ENCODE measurements at regions not wholly inside any gene's neighbourhood (a gene's known extent, or its start where the extent isn't known, plus 50 kb on each side); places are given as distances from the start of the nearest gene placed in this dataset.
"Not testable (repeated sequence)": the region's sequence is repeated elsewhere in the genome, so short reads cannot be mapped to it uniquely, and the experiment has no call there.

GRCh38 chr10:43997330-43997729 is 348.6 kb upstream of the ZNF32 start:
- FAIRE-seq: no peak
- no peak overlapping the region for H3K4me2 ChIP-seq (ENCODE audit: control insufficient read depth, extremely low read depth, insufficient read depth, low read depth, low read length)

DNA sequence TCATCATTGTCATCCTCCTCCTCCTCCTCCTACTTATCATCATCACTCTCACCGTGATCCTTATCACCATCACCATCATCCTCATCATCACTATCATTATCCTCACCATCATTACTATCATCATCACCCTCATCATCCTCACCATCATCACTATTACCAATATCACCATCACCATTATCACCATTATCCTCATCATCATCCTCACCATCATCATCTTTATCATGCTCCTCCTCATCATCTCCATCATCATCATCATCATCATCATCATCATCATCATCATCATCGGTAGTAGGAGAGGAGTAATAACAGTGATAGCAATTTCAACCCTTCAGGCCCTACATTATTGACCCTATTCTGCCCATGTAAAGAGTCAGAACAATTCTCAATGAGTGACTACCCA is 345.9 kb upstream of the ZNF32 start:
- no peak overlapping the region for H3K9ac ChIP-seq (ENCODE audit: control insufficient read depth, extremely low read depth, insufficient read depth, low read length)
- no peaks in the 10 kb centered on the region for H3K27me3 ChIP-seq (ENCODE audit: control insufficient read depth, extremely low read depth, insufficient read depth, low read length)
- no peaks in the 10 kb centered on the region for H3K4me1 ChIP-seq (ENCODE audit: control insufficient read depth, extremely low read depth, insufficient read depth, low read length)
- H3K9me3 ChIP-seq (ENCODE audit: control insufficient read depth, low read depth, low read length): no peaks in the 10 kb centered on the region
- H2AFZ ChIP-seq (ENCODE audit: control insufficient read depth, low read length): no peak overlapping the region
- no peak for TF ChIP-seq EZH2 (IDR thresholded peaks at IDR 0.05; ENCODE audit: low read length)
- TF ChIP-seq CTCF (optimal IDR thresholded peaks at IDR 0.05 in 1 of 3, IDR thresholded peaks at IDR 0.05 in 1 of 3, conservative IDR thresholded peaks at IDR 0.05 in 1 of 3; ENCODE audit: extremely low read depth in 1 of 3, insufficient read depth in 2 of 3, low read length in 3 of 3): no peak
- no peaks in the 10 kb centered on the region for H3K9me1 ChIP-seq (ENCODE audit: control insufficient read depth, extremely low read depth, insufficient read depth, low read length)
- no peak overlapping the region for H3K4me2 ChIP-seq (ENCODE audit: control insufficient read depth, extremely low read depth, insufficient read depth, low read depth, low read length)
- no peak overlapping the region for H3K4me3 ChIP-seq (ENCODE audit: control insufficient read depth in 2 of 3, extremely low read depth in 1 of 3, insufficient read depth in 2 of 3, low read depth in 1 of 3, low read length in 3 of 3)
- dilution Hi-C loops (cut with MboI; ENCODE audit: extremely low pct_ligation_motif_present, low sequenced_read_pairs): no loop called here
- H4K20me1 ChIP-seq (ENCODE audit: control insufficient read depth, extremely low read depth, insufficient read depth, low read length): no peaks in the 10 kb centered on the region
- DNase-seq (ENCODE audit: low read depth, low spot score) (no peak), FAIRE-seq (no peak)
- H3K27ac ChIP-seq (ENCODE audit: control insufficient read depth, insufficient read depth, low read length): no peak overlapping the region
- no peaks in the 10 kb centered on the region for H3K79me2 ChIP-seq (ENCODE audit: control insufficient read depth, insufficient read depth, low read length)
- H3K36me3 ChIP-seq (ENCODE audit: control insufficient read depth in 2 of 2, extremely low read depth in 1 of 2, insufficient read depth in 2 of 2, low read length in 2 of 2): no peaks in the 10 kb centered on the region

More at GRCh38 chr10:43997330-43997729, 348.6 kb upstream of the ZNF32 start:
- dilution Hi-C loops (cut with MboI; ENCODE audit: extremely low pct_ligation_motif_present, low sequenced_read_pairs): no loop called here
- Histone ChIP-seq H3K9me3 (ENCODE audit: control insufficient read depth, low read depth, low read length) (no peaks in the 10 kb centered on the region), H3K36me3 (ENCODE audit: control insufficient read depth in 2 of 2, extremely low read depth in 1 of 2, insufficient read depth in 2 of 2, low read length in 2 of 2) (no peaks in the 10 kb centered on the region), H4K20me1 (ENCODE audit: control insufficient read depth, extremely low read depth, insufficient read depth, low read length) (no peaks in the 10 kb centered on the region), H3K27ac (ENCODE audit: control insufficient read depth, insufficient read depth, low read length) (no peak overlapping the region), H3K4me1 (ENCODE audit: control insufficient read depth, extremely low read depth, insufficient read depth, low read length) (no peaks in the 10 kb centered on the region), H3K4me3 (ENCODE audit: control insufficient read depth in 2 of 3, extremely low read depth in 1 of 3, insufficient read depth in 2 of 3, low read depth in 1 of 3, low read length in 3 of 3) (no peak overlapping the region), H3K27me3 (ENCODE audit: control insufficient read depth, extremely low read depth, insufficient read depth, low read length) (no peaks in the 10 kb centered on the region), H3K9ac (ENCODE audit: control insufficient read depth, extremely low read depth, insufficient read depth, low read length) (no peak overlapping the region), H3K79me2 (ENCODE audit: control insufficient read depth, insufficient read depth, low read length) (no peaks in the 10 kb centered on the region), H2AFZ (ENCODE audit: control insufficient read depth, low read length) (no peak overlapping the region), H3K9me1 (ENCODE audit: control insufficient read depth, extremely low read depth, insufficient read depth, low read length) (no peaks in the 10 kb centered on the region)
- TF ChIP-seq EZH2 (IDR thresholded peaks at IDR 0.05; ENCODE audit: low read length): no peak
- TF ChIP-seq CTCF (optimal IDR thresholded peaks at IDR 0.05 in 1 of 3, IDR thresholded peaks at IDR 0.05 in 1 of 3, conservative IDR thresholded peaks at IDR 0.05 in 1 of 3; ENCODE audit: extremely low read depth in 1 of 3, insufficient read depth in 2 of 3, low read length in 3 of 3): no peak
- DNase-seq (ENCODE audit: low read depth, low spot score): no peak

- H3K4me3 ChIP-seq (ENCODE audit: control insufficient read depth in 2 of 3, extremely low read depth in 1 of 3, insufficient read depth in 2 of 3, low read depth in 1 of 3, low read length in 3 of 3); H4K20me1 ChIP-seq (ENCODE audit: control insufficient read depth, extremely low read depth, insufficient read depth, low read length); dilution Hi-C loops (cut with MboI; ENCODE audit: extremely low pct_ligation_motif_present, low sequenced_read_pairs); H3K9me1 ChIP-seq (ENCODE audit: control insufficient read depth, extremely low read depth, insufficient read depth, low read length); H3K79me2 ChIP-seq (ENCODE audit: control insufficient read depth, insufficient read depth, low read length); H3K4me1 ChIP-seq (ENCODE audit: control insufficient read depth, extremely low read depth, insufficient read depth, low read length); H3K27ac ChIP-seq (ENCODE audit: control insufficient read depth, insufficient read depth, low read length); DNase-seq (ENCODE audit: low read depth, low spot score); H3K9me3 ChIP-seq (ENCODE audit: control insufficient read depth, low read depth, low read length); H3K9ac ChIP-seq (ENCODE audit: control insufficient read depth, extremely low read depth, insufficient read depth, low read length); FAIRE-seq; H2AFZ ChIP-seq (ENCODE audit: control insufficient read depth, low read length); H3K27me3 ChIP-seq (ENCODE audit: control insufficient read depth, extremely low read depth, insufficient read depth, low read length); H3K4me2 ChIP-seq (ENCODE audit: control insufficient read depth, extremely low read depth, insufficient read depth, low read depth, low read length); H3K36me3 ChIP-seq (ENCODE audit: control insufficient read depth in 2 of 2, extremely low read depth in 1 of 2, insufficient read depth in 2 of 2, low read length in 2 of 2): not testable (repeated sequence)
Observed at GRCh38 chr10:43992816-43993215, 344.1 kb upstream of the ZNF32 start.
